Fibroblast of lung (primary cell): ENCODE measurements at regions not wholly inside any gene's neighbourhood (a gene's known extent, or its start where the extent isn't known, plus 50 kb on each side); places are given as distances from the start of the nearest gene placed in this dataset.
A peak's percentile ranks its signal among the peaks of the same experiment; 100 is the strongest.

Source experiments
- DNase-seq, 2 donors: peaks; one replicate each; pipeline versions ENCODE4 v3.0.0 to v3.0.0-alpha.2; 2010; ENCODE audit warnings: low read depth in 2 of 2
- H2AFZ ChIP-seq: 2 replicates; pipeline ENCODE4 v1.5.1; 2012; ENCODE audit warnings: low read length, control low read depth, inconsistent platforms
- H3K27ac ChIP-seq: 2 replicates; pipeline ENCODE4 v1.5.1; 2011; ENCODE audit warnings: low read length, control low read depth; ENCODE audit not compliant: insufficient read depth
- H3K27me3 ChIP-seq: 2 replicates; pipeline ENCODE4 v1.5.1; 2011; ENCODE audit warnings: mild to moderate bottlenecking, low read length; ENCODE audit not compliant: control insufficient read depth, insufficient read depth
- H3K36me3 ChIP-seq: 2 replicates; pipeline ENCODE4 v1.5.1; 2011; ENCODE audit warnings: low read length; ENCODE audit not compliant: control insufficient read depth, insufficient read depth
- H3K4me1 ChIP-seq: 2 replicates; pipeline ENCODE4 v1.5.1; 2011; ENCODE audit warnings: low read length; ENCODE audit not compliant: control insufficient read depth, insufficient read depth; ENCODE audit errors: extremely low read depth
- H3K4me2 ChIP-seq: 2 replicates; pipeline ENCODE4 v1.5.1; 2011; ENCODE audit warnings: low read length, control low read depth; ENCODE audit not compliant: insufficient read depth; ENCODE audit errors: extremely low read depth
- H3K4me3 ChIP-seq, 4 experiments: fragments of 200-600 bp in 1 of 4; sonication (generic) in 1 of 4; replicated peaks in 1 of 4; 2 replicates each; pipeline ENCODE4 v1.5.1; 2011 to 2016; ENCODE audit warnings: low read length in 4 of 4, low read depth in 3 of 4, mild to moderate bottlenecking in 3 of 4, control low read depth in 2 of 4, inconsistent platforms in 1 of 4, mixed read lengths in 1 of 4; ENCODE audit not compliant: insufficient read depth in 1 of 4; ENCODE audit errors: control extremely low read depth in 1 of 4
- H3K79me2 ChIP-seq: 2 replicates; pipeline ENCODE4 v1.5.1; 2012; ENCODE audit warnings: mild to moderate bottlenecking, low read length, inconsistent platforms; ENCODE audit not compliant: control insufficient read depth, insufficient read depth
- H3K9ac ChIP-seq: 2 replicates; pipeline ENCODE4 v1.5.1; 2011; ENCODE audit warnings: mild to moderate bottlenecking, low read length, control low read depth; ENCODE audit not compliant: insufficient read depth
- H3K9me3 ChIP-seq: 2 replicates; pipeline ENCODE4 v1.5.1; 2012; ENCODE audit warnings: low read depth, low read length; ENCODE audit not compliant: control insufficient read depth, insufficient read depth
- H4K20me1 ChIP-seq: 2 replicates; pipeline ENCODE4 v1.5.1; 2011; ENCODE audit warnings: low read length; ENCODE audit not compliant: control insufficient read depth, insufficient read depth; ENCODE audit errors: extremely low read depth
- CTCF ChIP-seq, 2 donors: IDR thresholded peaks in 1 of 2; conservative IDR thresholded peaks in 1 of 2; 1 replicate in 1 of 2; 2 replicates in 1 of 2; pipeline ENCODE4 v1.5.1; 2011 to 2012; ENCODE audit warnings: low read length in 2 of 2, control low read depth in 1 of 2, inconsistent platforms in 1 of 2, low read depth in 1 of 2, mild to moderate bottlenecking in 1 of 2
- EZH2 ChIP-seq: IDR thresholded peaks from 2 replicates; pipeline ENCODE4 v1.5.1; 2012; ENCODE audit warnings: low read length, control low read depth, mild to moderate bottlenecking; ENCODE audit errors: missing control alignments

- Histone ChIP-seq H4K20me1 (no peaks in the 10 kb centered on the region), H3K4me3 (no peak overlapping the region), H2AFZ (no peak overlapping the region), H3K9ac (no peak overlapping the region), H3K4me1 (no peaks in the 10 kb centered on the region), H3K79me2 (no peaks in the 10 kb centered on the region), H3K4me2 (no peak overlapping the region), H3K36me3 (no peaks in the 10 kb centered on the region), H3K27me3 (no peaks in the 10 kb centered on the region), H3K27ac (no peak overlapping the region), H3K9me3 (no peaks in the 10 kb centered on the region)
- TF ChIP-seq CTCF (conservative IDR thresholded peaks at IDR 0.05 in 1 of 2, IDR thresholded peaks at IDR 0.05 in 1 of 2; ENCODE audit: low read depth in 1 of 2, low read length in 2 of 2) (no peak), EZH2 (no peak)
- no peak for DNase-seq
These were observed 520.4 kb upstream of the CXADR start for GRCh38 chr21:16992448-16992847.

- no peaks in the 10 kb centered on the region for H3K27me3 ChIP-seq
- no peak overlapping the region for H3K4me3 ChIP-seq
- H3K27ac ChIP-seq, result no peak overlapping the region
- H3K9ac ChIP-seq, result no peak overlapping the region
- TF ChIP-seq EZH2 (no peak), CTCF (conservative IDR thresholded peaks at IDR 0.05 in 1 of 2, IDR thresholded peaks at IDR 0.05 in 1 of 2; ENCODE audit: low read depth in 1 of 2, low read length in 2 of 2) (no peak)
- H4K20me1 ChIP-seq, result no peaks in the 10 kb centered on the region
- no peaks in the 10 kb centered on the region for H3K9me3 ChIP-seq
- peak in 1 of 2 donors; percentile 59 for DNase-seq
- no peaks in the 10 kb centered on the region for H3K79me2 ChIP-seq
- peak overlapping the region; percentile 9 for H3K4me2 ChIP-seq
- no peaks in the 10 kb centered on the region for H3K4me1 ChIP-seq
- H2AFZ ChIP-seq, result no peak overlapping the region
- H3K36me3 ChIP-seq, result no peaks in the 10 kb centered on the region
These were observed 519.3 kb upstream of the CXADR start for GRCh38 chr21:16993416-16994038.

- no peak overlapping the region for H3K4me3 ChIP-seq
- H3K27me3 ChIP-seq, result no peaks in the 10 kb centered on the region
- H3K79me2 ChIP-seq, result no peaks in the 10 kb centered on the region
- H3K4me1 ChIP-seq, result no peaks in the 10 kb centered on the region
- peak; percentile 5 to 24 for DNase-seq
- H3K36me3 ChIP-seq, result no peaks in the 10 kb centered on the region
- no peak overlapping the region for H3K4me2 ChIP-seq
- H2AFZ ChIP-seq, result no peak overlapping the region
- no peaks in the 10 kb centered on the region for H3K9me3 ChIP-seq
- no peak for TF ChIP-seq CTCF (conservative IDR thresholded peaks at IDR 0.05 in 1 of 2, IDR thresholded peaks at IDR 0.05 in 1 of 2; ENCODE audit: low read depth in 1 of 2, low read length in 2 of 2)
- no peak overlapping the region for H3K27ac ChIP-seq
- H4K20me1 ChIP-seq, result no peaks in the 10 kb centered on the region
- H3K9ac ChIP-seq, result no peak overlapping the region
These were observed 510.1 kb upstream of the CXADR start for GRCh38 chr21:17002594-17003257.
